Hematopoietic multipotent progenitor cell treated with erythropoietin and hydrocortisone succinate and interleukin-3 and kit ligand, for 15 days (in vitro differentiated cells): ENCODE measurements at regions not wholly inside any gene's neighbourhood (a gene's known extent, or its start where the extent isn't known, plus 50 kb on each side); places are given as distances from the start of the nearest gene placed in this dataset.

Experiments used
- DNase-seq: peaks from one replicate; pipeline ENCODE4 v3.0.0-alpha.2; 2015; ENCODE audit warnings: low spot score

- DNase-seq, result no peak
Measured at GRCh38 chr12:24223926-24224325, 274.5 kb upstream of the SOX5 start.

- DNase-seq, result no peak
Measured at GRCh38 chr12:24222968-24223367, 273.5 kb upstream of the SOX5 start.

GRCh38 chr12:24212496-24212895 is 263.0 kb upstream of the SOX5 start:
- no peak for DNase-seq

- DNase-seq, result no peak
Measured at GRCh38 chr12:24206621-24207020, 257.2 kb upstream of the SOX5 start.

- no peak for DNase-seq
Measured at GRCh38 chr12:24201258-24201970, 251.9 kb upstream of the SOX5 start.

GRCh38 chr12:24200010-24200409 is 250.5 kb upstream of the SOX5 start:
- no peak for DNase-seq

- DNase-seq, result no peak
Measured at GRCh38 chr12:24198936-24199671, 249.6 kb upstream of the SOX5 start.

- no peak for DNase-seq
Measured at GRCh38 chr12:24198070-24198469, 248.6 kb upstream of the SOX5 start.

- no peak for DNase-seq
Measured at GRCh38 chr12:24197532-24197931, 248.1 kb upstream of the SOX5 start.

GRCh38 chr12:24195063-24195462 is 245.6 kb upstream of the SOX5 start:
- no peak for DNase-seq

- no peak for DNase-seq
Measured at GRCh38 chr12:24191117-24191516, 241.6 kb upstream of the SOX5 start.

GRCh38 chr12:24185782-24186181 is 236.3 kb upstream of the SOX5 start:
- DNase-seq, result no peak

GRCh38 chr12:24177889-24178288 is 228.4 kb upstream of the SOX5 start:
- no peak for DNase-seq

GRCh38 chr12:24175929-24176328 is 226.5 kb upstream of the SOX5 start:
- DNase-seq, result no peak

- no peak for DNase-seq
Measured at GRCh38 chr12:24175284-24175683, 225.8 kb upstream of the SOX5 start.

GRCh38 chr12:24173067-24173466 is 223.6 kb upstream of the SOX5 start:
- DNase-seq, result no peak

- DNase-seq, result no peak
Measured at GRCh38 chr12:24172773-24173066, 223.2 kb upstream of the SOX5 start.

GRCh38 chr12:24172031-24172772 is 222.7 kb upstream of the SOX5 start:
- DNase-seq, result no peak

- DNase-seq, result no peak
Measured at GRCh38 chr12:24155042-24155441, 205.6 kb upstream of the SOX5 start.

GRCh38 chr12:24153079-24153478 is 203.6 kb upstream of the SOX5 start:
- DNase-seq, result no peak

GRCh38 chr12:24152270-24152669 is 202.8 kb upstream of the SOX5 start:
- DNase-seq, result no peak

- no peak for DNase-seq
Measured at GRCh38 chr12:24143928-24144327, 194.5 kb upstream of the SOX5 start.

- DNase-seq, result no peak
Measured at GRCh38 chr12:24139035-24139434, 189.6 kb upstream of the SOX5 start.
